ENCODE measurements at regions not wholly inside any gene's neighbourhood (a gene's known extent, or its start where the extent isn't known, plus 50 kb on each side); places are given as distances from the start of the nearest gene placed in this dataset.

DNA sequence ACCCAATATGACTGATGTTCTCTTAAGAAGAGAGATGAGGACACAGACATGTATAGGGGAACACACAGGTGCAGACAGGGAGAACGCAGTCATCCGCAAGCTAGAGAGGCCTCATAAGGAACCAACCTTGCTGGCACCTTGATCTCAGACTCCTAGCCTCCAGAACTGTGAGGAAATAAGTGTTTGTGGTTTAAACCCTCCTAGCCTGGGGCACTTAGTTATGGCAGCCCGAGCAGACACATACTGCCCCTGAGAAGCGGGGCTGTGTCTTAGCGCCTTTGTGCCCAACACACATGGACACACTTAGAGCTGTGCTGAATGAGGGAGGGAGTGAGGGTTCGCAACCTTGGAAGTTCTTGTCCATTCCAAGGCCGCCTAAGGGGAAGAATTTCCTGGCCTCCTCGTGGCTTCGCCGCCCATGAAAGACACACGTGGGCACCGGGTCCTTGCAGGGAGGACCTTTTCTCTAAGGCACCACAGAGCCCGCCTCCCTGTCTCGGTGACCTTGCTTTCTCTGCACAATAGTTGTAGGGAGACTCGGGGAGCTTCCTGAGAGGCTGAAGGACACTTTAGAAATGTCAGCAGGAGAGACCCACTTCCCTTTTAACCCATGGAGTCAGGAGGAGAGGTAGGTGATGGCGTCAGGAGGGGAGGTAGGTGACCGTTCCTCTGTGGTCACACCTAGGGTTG, 224.5 kb upstream of the HDAC4 start:
- Mint-ChIP-seq H3K27ac (no peak overlapping the region), H3K4me3 (no peak overlapping the region), H3K9me3 (no peaks in the 10 kb centered on the region), H3K36me3 (ENCODE audit: low read depth) (no peaks in the 10 kb centered on the region), H3K4me1 (no peaks in the 10 kb centered on the region), H3K27me3 (ENCODE audit: low read depth) (peaks cover 11% of the 10 kb centered on the region)
- no peak for TF ChIP-seq CTCF (IDR thresholded peaks at IDR 0.05; ENCODE audit: unreplicated experiment in 3 of 3)

DNA sequence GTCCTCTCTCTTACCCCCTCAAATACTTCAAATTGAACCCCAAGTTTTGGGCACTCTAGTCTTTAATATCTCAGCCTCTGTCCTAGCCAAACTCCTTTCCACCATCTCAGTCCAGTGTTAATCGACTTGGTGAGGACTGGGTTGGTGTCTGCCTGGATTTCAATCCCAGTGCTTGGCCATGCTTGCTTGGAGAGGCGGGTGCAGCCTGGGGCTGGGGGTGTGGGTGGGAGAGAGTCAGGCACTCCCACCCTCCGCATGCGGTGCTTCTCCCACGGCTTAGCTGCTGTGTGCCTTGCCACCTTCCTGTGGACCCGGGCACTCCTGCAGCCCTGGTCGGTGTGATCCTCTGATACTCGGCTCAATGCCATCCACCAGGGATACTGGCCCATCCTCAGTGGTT, 220.8 kb upstream of the HDAC4 start:
- no peak overlapping the region for H3K4me3 Mint-ChIP-seq
- no peak overlapping the region for H3K27ac Mint-ChIP-seq
- peaks cover 17% of the 10 kb centered on the region for H3K9me3 Mint-ChIP-seq
- H3K27me3 Mint-ChIP-seq (ENCODE audit: low read depth) = peaks cover 9% of the 10 kb centered on the region
- TF ChIP-seq CTCF (IDR thresholded peaks at IDR 0.05; ENCODE audit: unreplicated experiment in 3 of 3) = no peak
- H3K4me1 Mint-ChIP-seq = no peaks in the 10 kb centered on the region
- H3K36me3 Mint-ChIP-seq (ENCODE audit: low read depth) = peaks cover 4% of the 10 kb centered on the region

- no peak overlapping the region for H3K27ac Mint-ChIP-seq
- peaks cover 9% of the 10 kb centered on the region for H3K27me3 Mint-ChIP-seq (ENCODE audit: low read depth)
- TF ChIP-seq CTCF (IDR thresholded peaks at IDR 0.05; ENCODE audit: unreplicated experiment in 3 of 3) = no peak
- no peak overlapping the region for H3K4me3 Mint-ChIP-seq
- H3K36me3 Mint-ChIP-seq (ENCODE audit: low read depth) = peaks cover 4% of the 10 kb centered on the region
- H3K9me3 Mint-ChIP-seq = peaks cover 19% of the 10 kb centered on the region
- H3K4me1 Mint-ChIP-seq = no peaks in the 10 kb centered on the region
Observed at GRCh38 chr2:239619369-239619768, 218.5 kb upstream of the HDAC4 start.

- H3K4me1 Mint-ChIP-seq = no peaks in the 10 kb centered on the region
- no peak overlapping the region for H3K27ac Mint-ChIP-seq
- peaks cover 4% of the 10 kb centered on the region for H3K36me3 Mint-ChIP-seq (ENCODE audit: low read depth)
- TF ChIP-seq CTCF (IDR thresholded peaks at IDR 0.05; ENCODE audit: unreplicated experiment in 3 of 3) = no peak
- peaks cover 11% of the 10 kb centered on the region for H3K27me3 Mint-ChIP-seq (ENCODE audit: low read depth)
- H3K4me3 Mint-ChIP-seq = no peak overlapping the region
- H3K9me3 Mint-ChIP-seq = peaks cover 19% of the 10 kb centered on the region
Observed at GRCh38 chr2:239616729-239617128, 215.9 kb upstream of the HDAC4 start.

- H3K27me3 Mint-ChIP-seq (ENCODE audit: low read depth) = peaks cover 20% of the 10 kb centered on the region
- no peaks in the 10 kb centered on the region for H3K36me3 Mint-ChIP-seq (ENCODE audit: low read depth)
- H3K27ac Mint-ChIP-seq = no peak overlapping the region
- H3K4me3 Mint-ChIP-seq = no peak overlapping the region
- H3K4me1 Mint-ChIP-seq = peaks cover 10% of the 10 kb centered on the region
- no peak for TF ChIP-seq CTCF (IDR thresholded peaks at IDR 0.05; ENCODE audit: unreplicated experiment in 3 of 3)
- peaks cover 4% of the 10 kb centered on the region for H3K9me3 Mint-ChIP-seq
Observed at GRCh38 chr2:239612133-239612532, 211.3 kb upstream of the HDAC4 start.

DNA sequence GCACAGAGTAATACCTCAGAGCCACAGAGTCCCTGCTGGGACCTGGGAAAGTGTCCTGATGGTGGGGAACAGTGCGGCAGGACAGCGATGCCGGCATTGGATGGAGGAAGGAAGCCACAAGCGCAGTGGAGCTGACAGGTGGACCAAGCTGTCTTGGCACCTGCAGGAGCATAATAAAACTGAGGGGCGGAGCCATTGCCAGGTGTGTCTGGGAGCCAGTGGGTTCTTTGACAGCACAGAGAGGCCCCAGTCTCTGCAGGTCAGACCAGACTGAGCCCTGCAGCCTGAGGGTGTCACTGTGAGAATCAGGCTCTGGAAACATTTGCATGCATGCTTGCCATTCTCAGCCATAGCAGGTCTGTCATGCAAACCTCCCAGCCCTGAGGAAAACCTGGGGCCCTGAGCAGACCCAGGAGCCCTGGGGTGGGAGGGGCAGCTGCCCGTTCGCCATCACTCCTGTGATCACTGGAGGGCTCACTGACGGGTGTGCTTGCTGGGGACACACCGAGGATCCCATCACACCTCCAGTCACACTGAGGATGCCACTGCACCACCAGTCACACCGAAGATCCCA, 210.5 kb upstream of the HDAC4 start:
- TF ChIP-seq CTCF (IDR thresholded peaks at IDR 0.05; ENCODE audit: unreplicated experiment in 3 of 3) = no peak
- Mint-ChIP-seq H3K4me1 (peaks cover 10% of the 10 kb centered on the region), H3K27ac (no peak overlapping the region), H3K27me3 (ENCODE audit: low read depth) (peaks cover 24% of the 10 kb centered on the region), H3K36me3 (ENCODE audit: low read depth) (no peaks in the 10 kb centered on the region), H3K4me3 (no peak overlapping the region), H3K9me3 (no peaks in the 10 kb centered on the region)

Measured in nephron (organoid).